ENCODE measurements at regions not wholly inside any gene's neighbourhood (a gene's known extent, or its start where the extent isn't known, plus 50 kb on each side); places are given as distances from the start of the nearest gene placed in this dataset.
"Not testable (repeated sequence)": the region's sequence is repeated elsewhere in the genome, so short reads cannot be mapped to it uniquely, and the experiment has no call there.

GRCh38 chr2:224156436-224156835 is 117.3 kb upstream of the SERPINE2 start:
- no peak for DNase-seq (ENCODE audit: low read depth)
- TF ChIP-seq, protein P1, sequence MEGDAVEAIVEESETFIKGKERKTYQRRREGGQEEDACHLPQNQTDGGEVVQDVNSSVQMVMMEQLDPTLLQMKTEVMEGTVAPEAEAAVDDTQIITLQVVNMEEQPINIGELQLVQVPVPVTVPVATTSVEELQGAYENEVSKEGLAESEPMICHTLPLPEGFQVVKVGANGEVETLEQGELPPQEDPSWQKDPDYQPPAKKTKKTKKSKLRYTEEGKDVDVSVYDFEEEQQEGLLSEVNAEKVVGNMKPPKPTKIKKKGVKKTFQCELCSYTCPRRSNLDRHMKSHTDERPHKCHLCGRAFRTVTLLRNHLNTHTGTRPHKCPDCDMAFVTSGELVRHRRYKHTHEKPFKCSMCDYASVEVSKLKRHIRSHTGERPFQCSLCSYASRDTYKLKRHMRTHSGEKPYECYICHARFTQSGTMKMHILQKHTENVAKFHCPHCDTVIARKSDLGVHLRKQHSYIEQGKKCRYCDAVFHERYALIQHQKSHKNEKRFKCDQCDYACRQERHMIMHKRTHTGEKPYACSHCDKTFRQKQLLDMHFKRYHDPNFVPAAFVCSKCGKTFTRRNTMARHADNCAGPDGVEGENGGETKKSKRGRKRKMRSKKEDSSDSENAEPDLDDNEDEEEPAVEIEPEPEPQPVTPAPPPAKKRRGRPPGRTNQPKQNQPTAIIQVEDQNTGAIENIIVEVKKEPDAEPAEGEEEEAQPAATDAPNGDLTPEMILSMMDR (conservative IDR thresholded peaks at IDR 0.05; ENCODE audit: low read length): no peak
- no peak overlapping the region for H3K4me3 ChIP-seq (ENCODE audit: low read length)

DNA sequence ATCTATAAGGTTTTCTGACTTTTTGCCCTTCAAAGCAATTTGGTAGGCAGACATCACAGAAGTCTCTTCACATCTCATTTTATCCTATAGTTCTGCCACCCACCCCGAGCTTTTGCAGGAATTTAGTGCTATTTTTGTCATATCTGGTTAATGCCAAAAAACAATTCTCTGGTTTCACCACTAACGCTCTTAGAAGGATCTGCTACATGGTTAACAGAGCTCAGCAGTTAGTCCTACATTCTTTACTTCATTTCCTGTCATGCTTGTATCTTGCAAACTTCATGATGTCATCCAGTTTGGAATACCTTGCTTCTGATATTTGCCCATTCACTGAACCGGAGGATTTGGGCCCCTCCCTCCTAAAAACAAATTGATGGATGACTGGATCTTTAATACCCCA is 116.8 kb upstream of the SERPINE2 start:
- peak; percentile 55 for DNase-seq (ENCODE audit: low read depth)
- H3K4me3 ChIP-seq (ENCODE audit: low read length): no peak overlapping the region
- TF ChIP-seq, protein P1 (conservative IDR thresholded peaks at IDR 0.05; ENCODE audit: low read length): no peak

DNA sequence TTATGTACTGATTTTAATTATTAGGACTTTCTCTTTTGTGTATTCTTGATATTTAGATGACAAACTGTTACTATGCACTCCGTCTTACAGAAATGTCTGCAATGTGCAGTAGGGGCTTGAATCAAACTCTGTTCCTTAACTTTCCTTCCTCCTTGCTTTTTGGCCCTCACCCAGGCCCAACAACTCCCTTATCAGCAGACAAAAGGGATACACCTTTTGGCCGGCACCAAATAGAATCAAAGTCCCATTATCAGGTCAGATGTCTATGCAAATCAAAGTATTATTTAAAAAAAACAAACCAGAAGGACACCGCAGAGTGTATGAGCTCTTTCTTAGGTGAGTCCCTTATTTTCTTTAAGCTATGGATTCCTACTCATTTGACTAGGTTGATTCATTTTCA is 116.3 kb upstream of the SERPINE2 start:
- DNase-seq (ENCODE audit: low read depth): no peak
- TF ChIP-seq, protein P1 (conservative IDR thresholded peaks at IDR 0.05; ENCODE audit: low read length): no peak
- no peak overlapping the region for H3K4me3 ChIP-seq (ENCODE audit: low read length)

GRCh38 chr2:224151680-224152310 is 112.7 kb upstream of the SERPINE2 start:
- H3K4me3 ChIP-seq (ENCODE audit: low read length): no peak overlapping the region
- TF ChIP-seq, protein P1 (conservative IDR thresholded peaks at IDR 0.05; ENCODE audit: low read length): no peak
- no peak for DNase-seq (ENCODE audit: low read depth)

DNA sequence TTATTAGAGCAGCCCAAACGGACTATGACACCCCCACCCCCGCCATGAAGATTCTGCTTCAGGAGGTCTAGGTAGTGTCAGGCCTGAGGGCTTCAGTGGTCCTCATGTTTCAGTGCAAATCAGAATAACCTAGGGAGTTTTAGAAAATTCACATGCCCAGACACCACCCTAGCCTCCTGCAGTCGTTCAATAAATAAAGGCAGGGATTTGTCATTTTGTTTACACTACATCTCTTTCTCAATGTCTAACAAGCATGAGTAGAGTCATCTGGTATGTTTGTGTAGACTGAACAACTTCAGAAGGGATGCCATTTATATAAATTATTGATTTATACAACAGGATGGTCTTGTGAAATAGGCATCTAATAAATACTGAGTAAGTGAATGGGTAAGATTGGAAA is 112.1 kb upstream of the SERPINE2 start:
- H3K4me3 ChIP-seq (ENCODE audit: low read length): no peak overlapping the region
- TF ChIP-seq, protein P1 (conservative IDR thresholded peaks at IDR 0.05; ENCODE audit: low read length): no peak
- DNase-seq (ENCODE audit: low read depth): peak; percentile 88

DNA sequence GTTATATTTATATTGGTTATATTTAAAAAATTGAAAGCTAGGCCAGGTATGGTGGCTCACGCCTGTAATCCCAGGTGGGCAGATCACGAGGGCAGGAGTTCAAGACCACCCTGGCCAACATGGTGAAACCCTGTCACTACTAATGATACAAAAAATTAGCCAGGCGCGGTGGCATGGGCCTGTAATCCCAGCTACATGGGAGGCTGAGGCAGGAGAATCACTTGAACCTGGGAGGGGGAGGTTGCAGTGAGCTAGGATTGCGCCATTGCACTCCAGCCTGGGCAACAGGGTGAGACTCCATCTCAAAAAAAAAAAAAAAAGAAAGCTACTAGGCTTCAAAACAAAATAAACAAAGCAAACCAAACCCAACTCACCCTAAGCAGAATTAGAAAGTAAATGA is 109.0 kb upstream of the SERPINE2 start:
- not testable (repeated sequence) for H3K4me3 ChIP-seq (ENCODE audit: low read length); DNase-seq (ENCODE audit: low read depth)

DNA sequence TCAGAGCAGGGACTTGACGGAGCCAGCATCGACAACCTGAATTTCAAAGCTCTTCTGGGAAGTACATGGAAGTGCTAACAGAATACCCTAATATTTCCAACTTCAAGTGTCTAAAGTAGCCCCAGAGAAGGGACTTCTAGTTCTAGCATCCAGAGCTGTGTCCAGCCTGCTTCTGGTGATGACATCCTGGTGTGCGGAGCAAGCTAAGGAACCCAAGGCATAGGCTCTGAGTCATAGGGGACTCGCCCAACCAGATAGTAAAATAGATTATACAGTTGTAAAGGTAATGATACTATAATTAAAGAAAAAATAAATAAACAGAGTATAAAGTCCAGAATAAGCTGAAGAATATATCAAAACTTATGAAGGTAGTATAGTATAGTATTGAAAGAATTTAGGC is 108.1 kb upstream of the SERPINE2 start:
- TF ChIP-seq, protein P1 (conservative IDR thresholded peaks at IDR 0.05; ENCODE audit: low read length): no peak
- no peak for DNase-seq (ENCODE audit: low read depth)
- H3K4me3 ChIP-seq (ENCODE audit: low read length): no peak overlapping the region

Measured in AG10803 (cell line).